ENCODE measurements at regions not wholly inside any gene's neighbourhood (a gene's known extent, or its start where the extent isn't known, plus 50 kb on each side); places are given as distances from the start of the nearest gene placed in this dataset.
"Not testable (repeated sequence)": the region's sequence is repeated elsewhere in the genome, so short reads cannot be mapped to it uniquely, and the experiment has no call there.

DNA sequence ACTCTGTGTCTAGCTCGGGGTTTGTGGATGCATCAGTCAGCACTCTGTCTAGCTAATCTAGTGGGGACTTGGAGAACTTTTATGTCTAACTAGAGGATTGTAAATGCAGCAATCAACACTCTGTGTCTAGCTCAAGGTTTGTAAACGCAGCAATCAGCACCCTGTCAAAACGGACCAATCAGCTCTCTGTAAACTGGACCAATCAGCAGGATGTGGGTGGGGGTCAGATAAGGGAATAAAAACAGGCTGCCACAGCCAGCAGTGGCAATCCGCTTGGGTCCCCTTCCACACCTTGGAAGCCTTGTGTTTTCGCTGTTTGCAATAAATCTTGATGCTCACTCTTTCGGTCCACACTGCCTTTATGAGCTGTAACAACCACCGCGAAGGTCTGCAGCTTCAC is 920.7 kb upstream of the FOXG1 start:
- CTCF ChIA-PET = no interaction called here
- no peak overlapping the region for H3K18ac ChIP-seq (ENCODE audit: low read depth, low read length)
- dilution Hi-C loops (cut with HindIII; ENCODE audit: low sequenced_read_pairs, unreplicated experiment) (no loop called here), intact Hi-C loops (cut with micrococcal nuclease) (no loop called here), in situ Hi-C loops (cut with MboI; ENCODE audit: low sequenced_read_pairs) (no loop called here)
- no peaks in the 10 kb centered on the region for H3K9me1 ChIP-seq (ENCODE audit: insufficient read depth, low read length)
- peaks cover 9% of the 10 kb centered on the region; the same call in 1 of the 2 replicates for H3K9me3 ChIP-seq (ENCODE audit: control insufficient read depth, insufficient read depth, low read length)
- no peak overlapping the region for H3K23ac ChIP-seq (ENCODE audit: low read depth, low read length)
- no peak overlapping the region for H4K91ac ChIP-seq (ENCODE audit: insufficient read depth, low read depth, low read length)
- TF ChIP-seq RAD21 (IDR thresholded peaks at IDR 0.05; ENCODE audit: low read length) (no peak), MAZ (IDR thresholded peaks at IDR 0.05; ENCODE audit: borderline replicate concordance, low read depth, low read length) (no peak)
- H3K4me1 ChIP-seq (ENCODE audit: control insufficient read depth, insufficient read depth, low read length) = no peaks in the 10 kb centered on the region
- no peak overlapping the region for H3K4me2 ChIP-seq (ENCODE audit: low read depth, low read length)
- no peak overlapping the region for H2BK20ac ChIP-seq (ENCODE audit: low read depth, low read length)
- POLR2A ChIA-PET (ENCODE audit: unreplicated experiment) = no interaction called here
- no peak overlapping the region for H2BK120ac ChIP-seq (ENCODE audit: low read depth, low read length)
- H3K4ac ChIP-seq (ENCODE audit: low read depth, low read length) = no peak overlapping the region
- H2BK15ac ChIP-seq (ENCODE audit: low read depth, low read length) = no peak overlapping the region
- H2AK9ac ChIP-seq (replicated peaks; ENCODE audit: low read depth, low read length, poor library complexity) = no peak overlapping the region
- no peaks in the 10 kb centered on the region for H4K20me1 ChIP-seq (ENCODE audit: insufficient read depth, low read length)
- H3K9ac ChIP-seq (ENCODE audit: low read depth, low read length) = no peak overlapping the region
- WGBS, 2 experiments (ENCODE audit: extremely low coverage in 2 of 2, insufficient read length in 1 of 2) = 69% methylated on average over 7 of the region's 8 CpGs; no CpG with 5 or more reads in 1 of the 2 experiments
- no peaks in the 10 kb centered on the region for H3K79me1 ChIP-seq (ENCODE audit: low read depth in 1 of 2, low read length in 2 of 2)
- DNase-seq (no peak), ATAC-seq (ENCODE audit: low read depth) (no peak)
- H2BK5ac ChIP-seq (ENCODE audit: low read depth, low read length, poor library complexity, severe bottlenecking) = no peak overlapping the region
- H3K14ac ChIP-seq (replicated peaks; ENCODE audit: low read depth, low read length) = no peak overlapping the region
- H2AK5ac ChIP-seq (ENCODE audit: low read depth, low read length) = no peak overlapping the region
- H4K5ac ChIP-seq (ENCODE audit: low read depth, low read length) = no peak overlapping the region
- H3K27me3 ChIP-seq (ENCODE audit: control insufficient read depth, insufficient read depth, low read length) = no peaks in the 10 kb centered on the region
- no peak overlapping the region for H3K4me3 ChIP-seq (ENCODE audit: insufficient read depth, low read depth, low read length)
- no peak overlapping the region for H2AFZ ChIP-seq (replicated peaks; ENCODE audit: low read length, poor library complexity)
- H3K36me3 ChIP-seq (ENCODE audit: control insufficient read depth, insufficient read depth, low read length) = no peaks in the 10 kb centered on the region
- BruUV-seq (replicated peaks) = no TSS peak
- no peak overlapping the region for H3K56ac ChIP-seq (ENCODE audit: extremely low read depth, insufficient read depth, low read length)
- H4K8ac ChIP-seq (ENCODE audit: low read depth in 2 of 2, low read length in 2 of 2) = no peak overlapping the region
- H3K27ac ChIP-seq (ENCODE audit: insufficient read depth, low read length) = no peak overlapping the region

DNA sequence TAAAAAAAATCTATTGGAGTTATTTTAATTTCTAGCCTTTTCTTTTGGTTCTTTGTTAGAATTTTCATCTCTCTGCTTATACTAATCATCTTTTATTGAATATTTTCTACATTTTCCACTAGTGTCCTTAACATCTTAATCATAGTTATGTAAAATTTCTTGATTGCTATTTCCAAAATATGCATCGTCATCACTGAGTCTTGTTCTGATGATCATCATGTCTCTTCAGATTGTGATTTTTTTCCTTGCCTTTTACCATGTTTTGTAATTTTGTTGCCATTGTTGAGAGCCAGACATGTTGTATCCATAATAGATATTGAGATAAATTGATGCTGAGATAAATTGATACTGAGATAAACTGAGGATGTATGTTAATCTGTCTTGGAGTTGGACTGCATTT is 919.1 kb upstream of the FOXG1 start:
- dilution Hi-C loops (cut with HindIII; ENCODE audit: low sequenced_read_pairs, unreplicated experiment); ATAC-seq (ENCODE audit: low read depth): not testable (repeated sequence)

More for the DNA sequence above, 919.1 kb upstream of the FOXG1 start:
- H3K27ac ChIP-seq (ENCODE audit: insufficient read depth, low read length); H3K4ac ChIP-seq (ENCODE audit: low read depth, low read length); H3K4me3 ChIP-seq (ENCODE audit: insufficient read depth, low read depth, low read length); H4K20me1 ChIP-seq (ENCODE audit: insufficient read depth, low read length); H3K9ac ChIP-seq (ENCODE audit: low read depth, low read length); H2AFZ ChIP-seq (replicated peaks; ENCODE audit: low read length, poor library complexity); H3K9me3 ChIP-seq (ENCODE audit: control insufficient read depth, insufficient read depth, low read length); H4K8ac ChIP-seq (ENCODE audit: low read depth in 2 of 2, low read length in 2 of 2); H3K4me1 ChIP-seq (ENCODE audit: control insufficient read depth, insufficient read depth, low read length); H3K36me3 ChIP-seq (ENCODE audit: control insufficient read depth, insufficient read depth, low read length); H3K18ac ChIP-seq (ENCODE audit: low read depth, low read length); H4K91ac ChIP-seq (ENCODE audit: insufficient read depth, low read depth, low read length); H2BK20ac ChIP-seq (ENCODE audit: low read depth, low read length); CTCF ChIA-PET; POLR2A ChIA-PET (ENCODE audit: unreplicated experiment); H4K5ac ChIP-seq (ENCODE audit: low read depth, low read length); H3K56ac ChIP-seq (ENCODE audit: extremely low read depth, insufficient read depth, low read length); H3K27me3 ChIP-seq (ENCODE audit: control insufficient read depth, insufficient read depth, low read length); H2BK5ac ChIP-seq (ENCODE audit: low read depth, low read length, poor library complexity, severe bottlenecking); BruUV-seq (replicated peaks); H3K79me1 ChIP-seq (ENCODE audit: low read depth in 1 of 2, low read length in 2 of 2); H3K23ac ChIP-seq (ENCODE audit: low read depth, low read length); in situ Hi-C loops (cut with MboI; ENCODE audit: low sequenced_read_pairs); H2BK120ac ChIP-seq (ENCODE audit: low read depth, low read length); H2BK15ac ChIP-seq (ENCODE audit: low read depth, low read length); H3K4me2 ChIP-seq (ENCODE audit: low read depth, low read length); H3K9me1 ChIP-seq (ENCODE audit: insufficient read depth, low read length); intact Hi-C loops (cut with micrococcal nuclease); DNase-seq; H2AK5ac ChIP-seq (ENCODE audit: low read depth, low read length); H2AK9ac ChIP-seq (replicated peaks; ENCODE audit: low read depth, low read length, poor library complexity); H3K14ac ChIP-seq (replicated peaks; ENCODE audit: low read depth, low read length): not testable (repeated sequence)
- no CpG with 5 or more reads among the region's 1 CpG for WGBS, 2 experiments (ENCODE audit: extremely low coverage in 2 of 2, insufficient read length in 1 of 2)

Data from IMR-90 (cell line).